Thoracic aorta (tissue), 2 donors: ENCODE measurements at regions not wholly inside any gene's neighbourhood (a gene's known extent, or its start where the extent isn't known, plus 50 kb on each side); places are given as distances from the start of the nearest gene placed in this dataset.

ENCODE experiments used
- ATAC-seq: fragments of 150-250 bp; one replicate; pipeline ENCODE4 v1.8.0; 2017; ENCODE audit warnings: low read depth; ENCODE audit not compliant: insufficient number of reproducible peaks, low FRiP score
- DNase-seq: peaks from one replicate; pipeline ENCODE4 v3.0.0-alpha.2; 2020; ENCODE audit warnings: low spot score
- H3K27ac ChIP-seq, 2 donors: fragments of 200-600 bp; sonication (generic); 1 replicate in 1 of 2; 2 replicates in 1 of 2; pipeline ENCODE4 v1.5.1; 2016; ENCODE audit warnings: mild to moderate bottlenecking in 2 of 2, moderate library complexity in 2 of 2
- H3K27me3 ChIP-seq: fragments of 200-600 bp; sonication (generic); replicated peaks from 2 replicates; pipeline ENCODE4 v1.6.0; 2016; ENCODE audit warnings: mild to moderate bottlenecking; ENCODE audit not compliant: insufficient read depth
- H3K36me3 ChIP-seq: fragments of 200-600 bp; sonication (generic); one replicate; pipeline ENCODE4 v1.5.1; 2016
- H3K4me1 ChIP-seq, 2 donors: fragments of 200-600 bp; sonication (generic); 1 replicate in 1 of 2; 2 replicates in 1 of 2; pipeline versions ENCODE4 v1.5.1 to v1.6.0; 2016; ENCODE audit warnings: low read depth in 2 of 2, mild to moderate bottlenecking in 1 of 2; ENCODE audit not compliant: control insufficient read depth in 1 of 2
- H3K4me3 ChIP-seq: fragments of 200-600 bp; sonication (generic); 2 replicates; pipeline ENCODE4 v1.5.1; 2016; ENCODE audit warnings: mild to moderate bottlenecking
- H3K9me3 ChIP-seq: fragments of 200-600 bp; sonication (generic); 2 replicates; pipeline ENCODE4 v1.5.1; 2016
- TF ChIP-seq, protein P1 (sequence below): fragments of 200-600 bp; sonication (generic); IDR thresholded peaks from one replicate; pipeline ENCODE4 v1.5.1; 2019; ENCODE audit warnings: antibody characterized with exemption

DNA sequence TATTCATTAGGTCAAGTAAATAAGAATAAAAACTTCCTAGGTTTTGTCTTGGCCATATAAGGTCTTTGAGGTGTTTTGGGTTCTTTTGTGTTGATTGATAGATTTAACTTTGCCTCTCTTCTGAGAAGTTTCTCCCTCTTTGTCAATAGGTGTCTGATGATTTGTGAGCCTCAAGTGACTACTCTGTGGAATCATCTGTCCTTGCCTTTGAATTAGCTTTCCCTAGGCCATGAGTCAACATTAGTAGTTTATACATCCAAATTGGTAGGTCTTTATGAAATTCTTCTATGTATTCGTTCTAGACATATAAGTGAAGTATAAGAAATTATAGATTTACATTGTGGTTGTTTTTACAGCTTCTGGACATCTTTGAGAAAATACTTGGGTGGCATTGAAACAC lies 864.4 kb downstream of the USP25 start:
- H3K4me3 ChIP-seq: no peak overlapping the region

DNA sequence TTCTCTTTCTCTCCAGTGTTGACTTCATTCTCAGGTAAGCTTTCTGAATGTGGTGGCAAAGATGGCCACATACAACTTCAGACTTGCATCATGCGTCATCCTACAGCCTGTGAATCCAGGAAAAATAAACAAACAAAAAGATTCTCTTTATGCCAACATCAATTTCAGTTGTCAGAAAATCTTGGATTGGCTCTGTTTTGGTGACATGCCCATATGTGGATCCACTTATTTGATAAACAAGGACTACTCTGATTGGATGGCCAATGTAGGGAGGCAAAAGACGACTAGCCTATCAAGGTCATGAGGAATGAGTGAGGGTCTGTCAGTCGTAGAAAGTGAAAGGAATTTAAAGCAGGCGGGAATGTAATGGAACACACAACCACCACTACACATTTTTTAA lies 866.6 kb downstream of the USP25 start:
- no peak for DNase-seq
- H3K36me3 ChIP-seq: no peaks in the 10 kb centered on the region
- H3K4me1 ChIP-seq: no peaks in the 10 kb centered on the region
- TF ChIP-seq, protein P1, sequence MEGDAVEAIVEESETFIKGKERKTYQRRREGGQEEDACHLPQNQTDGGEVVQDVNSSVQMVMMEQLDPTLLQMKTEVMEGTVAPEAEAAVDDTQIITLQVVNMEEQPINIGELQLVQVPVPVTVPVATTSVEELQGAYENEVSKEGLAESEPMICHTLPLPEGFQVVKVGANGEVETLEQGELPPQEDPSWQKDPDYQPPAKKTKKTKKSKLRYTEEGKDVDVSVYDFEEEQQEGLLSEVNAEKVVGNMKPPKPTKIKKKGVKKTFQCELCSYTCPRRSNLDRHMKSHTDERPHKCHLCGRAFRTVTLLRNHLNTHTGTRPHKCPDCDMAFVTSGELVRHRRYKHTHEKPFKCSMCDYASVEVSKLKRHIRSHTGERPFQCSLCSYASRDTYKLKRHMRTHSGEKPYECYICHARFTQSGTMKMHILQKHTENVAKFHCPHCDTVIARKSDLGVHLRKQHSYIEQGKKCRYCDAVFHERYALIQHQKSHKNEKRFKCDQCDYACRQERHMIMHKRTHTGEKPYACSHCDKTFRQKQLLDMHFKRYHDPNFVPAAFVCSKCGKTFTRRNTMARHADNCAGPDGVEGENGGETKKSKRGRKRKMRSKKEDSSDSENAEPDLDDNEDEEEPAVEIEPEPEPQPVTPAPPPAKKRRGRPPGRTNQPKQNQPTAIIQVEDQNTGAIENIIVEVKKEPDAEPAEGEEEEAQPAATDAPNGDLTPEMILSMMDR: no peak
- no peak overlapping the region for H3K4me3 ChIP-seq
- no peak for ATAC-seq
- H3K27ac ChIP-seq: no peak overlapping the region
- H3K27me3 ChIP-seq: no peaks in the 10 kb centered on the region
- H3K9me3 ChIP-seq: no peaks in the 10 kb centered on the region

More for the DNA sequence above, 864.4 kb downstream of the USP25 start:
- DNase-seq: no peak
- TF ChIP-seq, protein P1: no peak
- no peaks in the 10 kb centered on the region for H3K4me1 ChIP-seq
- H3K9me3 ChIP-seq: no peaks in the 10 kb centered on the region
- H3K36me3 ChIP-seq: no peaks in the 10 kb centered on the region
- ATAC-seq: no peak
- no peaks in the 10 kb centered on the region for H3K27me3 ChIP-seq
- H3K27ac ChIP-seq: no peak overlapping the region

DNA sequence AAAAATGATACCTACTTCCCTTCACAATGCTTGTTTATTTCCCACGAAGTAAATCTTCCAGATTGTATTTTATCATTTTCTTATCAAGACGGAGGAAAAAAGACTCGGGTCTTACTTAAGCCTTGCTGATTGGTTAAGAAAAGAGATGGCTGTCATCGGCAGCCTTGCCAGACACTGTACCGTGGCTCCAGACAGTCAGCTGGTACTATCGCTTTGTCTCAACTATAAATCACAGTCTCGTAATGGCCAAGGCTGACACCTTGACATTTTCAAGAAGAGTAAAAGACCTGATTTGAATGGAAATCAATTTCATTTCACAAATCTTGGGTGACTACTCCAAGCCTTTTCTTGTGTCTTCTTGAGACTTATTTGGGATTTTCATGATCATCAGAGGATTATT lies 868.0 kb downstream of the USP25 start:
- no peak overlapping the region for H3K27ac ChIP-seq
- ATAC-seq: no peak
- no peaks in the 10 kb centered on the region for H3K9me3 ChIP-seq
- no peaks in the 10 kb centered on the region for H3K27me3 ChIP-seq
- no peaks in the 10 kb centered on the region for H3K4me1 ChIP-seq
- no peaks in the 10 kb centered on the region for H3K36me3 ChIP-seq
- no peak overlapping the region for H3K4me3 ChIP-seq
- no peak for DNase-seq
- TF ChIP-seq, protein P1: no peak

DNA sequence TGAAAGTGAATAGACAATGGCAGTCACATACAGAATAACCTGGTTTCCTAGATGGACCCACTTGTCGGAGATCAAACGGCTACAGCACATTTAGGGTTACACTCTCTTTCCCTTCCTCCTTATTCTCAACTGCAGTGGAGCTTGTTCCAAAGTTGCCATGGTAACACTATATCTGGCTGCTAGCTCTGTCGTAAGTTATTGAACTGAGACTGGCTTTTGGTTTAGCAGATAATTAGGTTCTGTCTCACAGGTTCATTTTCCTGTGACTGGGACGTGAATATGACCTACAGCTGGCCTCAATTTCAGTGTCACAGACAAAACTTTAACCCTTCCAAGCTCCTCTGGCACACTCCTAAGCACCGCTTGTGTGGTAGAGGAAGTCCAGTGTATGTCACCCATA lies 875.8 kb downstream of the USP25 start:
- H3K27ac ChIP-seq: no peak overlapping the region
- ATAC-seq (no peak), DNase-seq (no peak)

DNA sequence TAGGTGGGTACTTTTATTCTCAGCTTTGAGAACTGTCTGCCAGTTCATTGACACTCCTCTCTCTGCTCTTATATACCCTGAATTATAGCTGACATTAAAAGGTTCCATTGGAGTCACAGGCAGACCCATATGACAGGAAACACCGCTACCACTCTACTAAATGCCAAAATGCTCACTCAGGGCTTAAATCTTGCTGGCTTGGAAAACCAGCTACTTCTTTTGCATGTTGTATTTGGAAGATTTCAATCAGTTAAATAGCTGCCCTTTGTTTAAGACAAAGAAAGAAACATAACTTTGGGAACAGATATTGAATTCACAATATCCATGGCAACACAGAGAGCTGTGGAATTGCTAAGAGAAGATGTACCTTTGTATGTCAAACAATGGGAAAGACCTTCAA lies 876.5 kb downstream of the USP25 start:
- Histone ChIP-seq H3K36me3 (no peaks in the 10 kb centered on the region), H3K9me3 (no peaks in the 10 kb centered on the region), H3K27ac (no peak overlapping the region), H3K27me3 (no peaks in the 10 kb centered on the region), H3K4me1 (no peaks in the 10 kb centered on the region), H3K4me3 (no peak overlapping the region)
- DNase-seq (no peak), ATAC-seq (no peak)
- TF ChIP-seq, protein P1: no peak

More for the DNA sequence above, 875.8 kb downstream of the USP25 start:
- TF ChIP-seq, protein P1: no peak
- Histone ChIP-seq H3K36me3 (no peaks in the 10 kb centered on the region), H3K4me3 (no peak overlapping the region), H3K4me1 (no peaks in the 10 kb centered on the region), H3K27me3 (no peaks in the 10 kb centered on the region), H3K9me3 (no peaks in the 10 kb centered on the region)
